ENCODE measurements at regions not wholly inside any gene's neighbourhood (a gene's known extent, or its start where the extent isn't known, plus 50 kb on each side); places are given as distances from the start of the nearest gene placed in this dataset.
"Not testable (repeated sequence)": the region's sequence is repeated elsewhere in the genome, so short reads cannot be mapped to it uniquely, and the experiment has no call there.

GRCh38 chr15:25243800-25244097, 195.1 kb downstream of the UBE3A start:
- ChIA-PET CTCF (no interaction called here), POLR2A (no interaction called here)
- Mint-ChIP-seq H3K36me3 (ENCODE audit: low read depth) (no peaks in the 10 kb centered on the region), H3K4me1 (no peaks in the 10 kb centered on the region), H3K27ac (no peak overlapping the region), H3K4me3 (no peak overlapping the region), H3K27me3 (no peaks in the 10 kb centered on the region), H3K9me3 (ENCODE audit: low read depth) (peaks cover 2% of the 10 kb centered on the region)
- intact Hi-C loops (cut with DNase I, micrococcal nuclease) = no loop called here
- ATAC-seq (no peak), DNase-seq (no peak)

GRCh38 chr15:25244731-25245585, 193.9 kb downstream of the UBE3A start:
- ChIA-PET CTCF (no interaction called here), POLR2A (no interaction called here)
- no peak for ATAC-seq
- Mint-ChIP-seq H3K27ac (no peak overlapping the region), H3K4me1 (no peaks in the 10 kb centered on the region), H3K27me3 (no peaks in the 10 kb centered on the region), H3K4me3 (no peak overlapping the region), H3K9me3 (ENCODE audit: low read depth) (peaks cover 2% of the 10 kb centered on the region), H3K36me3 (ENCODE audit: low read depth) (no peaks in the 10 kb centered on the region)
- intact Hi-C loops (cut with DNase I, micrococcal nuclease) = no loop called here
- DNase-seq = no peak

GRCh38 chr15:25245801-25246622, 192.8 kb downstream of the UBE3A start:
- H3K4me3 Mint-ChIP-seq = no peak overlapping the region
- POLR2A ChIA-PET = no interaction called here
- H3K27me3 Mint-ChIP-seq = no peaks in the 10 kb centered on the region
- H3K9me3 Mint-ChIP-seq (ENCODE audit: low read depth) = peaks cover 2% of the 10 kb centered on the region
- no peaks in the 10 kb centered on the region for H3K36me3 Mint-ChIP-seq (ENCODE audit: low read depth)
- intact Hi-C loops (cut with DNase I, micrococcal nuclease) = no loop called here
- no peak overlapping the region for H3K27ac Mint-ChIP-seq
- no peak for ATAC-seq
- no peaks in the 10 kb centered on the region for H3K4me1 Mint-ChIP-seq
- CTCF ChIA-PET = no interaction called here
- no peak for DNase-seq

GRCh38 chr15:25246641-25247406, 192.0 kb downstream of the UBE3A start:
- ATAC-seq (no peak), DNase-seq (no peak)
- Mint-ChIP-seq H3K27ac (no peak overlapping the region), H3K27me3 (no peaks in the 10 kb centered on the region), H3K4me1 (no peaks in the 10 kb centered on the region), H3K9me3 (ENCODE audit: low read depth) (peaks cover 2% of the 10 kb centered on the region), H3K4me3 (no peak overlapping the region), H3K36me3 (ENCODE audit: low read depth) (no peaks in the 10 kb centered on the region)
- POLR2A ChIA-PET = no interaction called here
- CTCF ChIA-PET = no interaction called here
- intact Hi-C loops (cut with DNase I, micrococcal nuclease) = no loop called here

- ChIA-PET CTCF (no interaction called here), POLR2A (no interaction called here)
- Mint-ChIP-seq H3K4me3 (no peak overlapping the region), H3K9me3 (ENCODE audit: low read depth) (peaks cover 6% of the 10 kb centered on the region), H3K36me3 (ENCODE audit: low read depth) (no peaks in the 10 kb centered on the region), H3K27ac (no peak overlapping the region), H3K4me1 (no peaks in the 10 kb centered on the region), H3K27me3 (no peaks in the 10 kb centered on the region)
- intact Hi-C loops (cut with DNase I, micrococcal nuclease) = no loop called here
- no peak for DNase-seq
- no peak for ATAC-seq
Measured at GRCh38 chr15:25247407-25248038, 191.3 kb downstream of the UBE3A start.

GRCh38 chr15:25248087-25248486, 190.7 kb downstream of the UBE3A start:
- intact Hi-C loops (cut with DNase I, micrococcal nuclease) = not testable (repeated sequence)

GRCh38 chr15:25248583-25249235, 190.1 kb downstream of the UBE3A start:
- no peak for DNase-seq
- Mint-ChIP-seq H3K4me1 (no peaks in the 10 kb centered on the region), H3K9me3 (ENCODE audit: low read depth) (peaks cover 9% of the 10 kb centered on the region), H3K36me3 (ENCODE audit: low read depth) (no peaks in the 10 kb centered on the region), H3K27ac (no peak overlapping the region), H3K4me3 (no peak overlapping the region), H3K27me3 (no peaks in the 10 kb centered on the region)
- no peak for ATAC-seq
- CTCF ChIA-PET = no interaction called here
- intact Hi-C loops (cut with DNase I, micrococcal nuclease) = no loop called here
- POLR2A ChIA-PET = no interaction called here

More at GRCh38 chr15:25248087-25248486, 190.7 kb downstream of the UBE3A start:
- CTCF ChIA-PET; H3K27me3 Mint-ChIP-seq; H3K27ac Mint-ChIP-seq; H3K4me3 Mint-ChIP-seq; H3K4me1 Mint-ChIP-seq; H3K36me3 Mint-ChIP-seq (ENCODE audit: low read depth); POLR2A ChIA-PET; H3K9me3 Mint-ChIP-seq (ENCODE audit: low read depth); DNase-seq; ATAC-seq: not testable (repeated sequence)

- ATAC-seq (no peak), DNase-seq (no peak)
- CTCF ChIA-PET = interaction anchor here (0.6 kb wide), 1 partner anchor 659 kb away, joined by 3 read pairs; no protein-coding TSS in a partner anchor
- no peaks in the 10 kb centered on the region for H3K4me1 Mint-ChIP-seq
- no peak overlapping the region for H3K27ac Mint-ChIP-seq
- H3K9me3 Mint-ChIP-seq (ENCODE audit: low read depth) = peaks cover 16% of the 10 kb centered on the region
- no peaks in the 10 kb centered on the region for H3K27me3 Mint-ChIP-seq
- POLR2A ChIA-PET = no interaction called here
- H3K4me3 Mint-ChIP-seq = no peak overlapping the region
- intact Hi-C loops (cut with DNase I, micrococcal nuclease) = loop anchor here in 1 of 2 experiments (10.0 kb wide), 3 partner anchors 175 to 375 kb away; no protein-coding TSS in a partner anchor
- no peaks in the 10 kb centered on the region for H3K36me3 Mint-ChIP-seq (ENCODE audit: low read depth)
Measured at GRCh38 chr15:25249236-25250010, 189.4 kb downstream of the UBE3A start.

GRCh38 chr15:25250011-25250596, 188.7 kb downstream of the UBE3A start:
- DNase-seq (no peak), ATAC-seq (no peak)
- Mint-ChIP-seq H3K27ac (no peak overlapping the region), H3K27me3 (no peaks in the 10 kb centered on the region), H3K4me1 (no peaks in the 10 kb centered on the region), H3K36me3 (ENCODE audit: low read depth) (no peaks in the 10 kb centered on the region), H3K9me3 (ENCODE audit: low read depth) (peaks cover 20% of the 10 kb centered on the region), H3K4me3 (no peak overlapping the region)
- CTCF ChIA-PET = interaction anchor here (0.6 kb wide), 1 partner anchor 659 kb away, joined by 3 read pairs; no protein-coding TSS in a partner anchor
- intact Hi-C loops (cut with DNase I, micrococcal nuclease) = loop anchor here in 1 of 2 experiments (10.0 kb wide), 3 partner anchors 175 to 375 kb away; no protein-coding TSS in a partner anchor
- POLR2A ChIA-PET = no interaction called here

GRCh38 chr15:25250906-25251622, 187.8 kb downstream of the UBE3A start:
- Mint-ChIP-seq H3K9me3 (ENCODE audit: low read depth) (peaks cover 21% of the 10 kb centered on the region), H3K4me1 (no peaks in the 10 kb centered on the region), H3K27ac (no peak overlapping the region), H3K36me3 (ENCODE audit: low read depth) (no peaks in the 10 kb centered on the region), H3K4me3 (no peak overlapping the region), H3K27me3 (no peaks in the 10 kb centered on the region)
- POLR2A ChIA-PET = no interaction called here
- CTCF ChIA-PET = no interaction called here
- intact Hi-C loops (cut with DNase I, micrococcal nuclease) = loop anchor here in 1 of 2 experiments (10.0 kb wide), 3 partner anchors 176 to 376 kb away; no protein-coding TSS in a partner anchor
- DNase-seq (no peak), ATAC-seq (no peak)
